ENCODE measurements at regions not wholly inside any gene's neighbourhood (a gene's known extent, or its start where the extent isn't known, plus 50 kb on each side); places are given as distances from the start of the nearest gene placed in this dataset.

- DNase-seq (ENCODE audit: extremely low read depth in 1 of 11, low read depth in 9 of 11, low spot score in 4 of 11), result no peak
These were observed 74.7 kb downstream of the BUD13 start for GRCh38 chr11:116698080-116698479.

- DNase-seq (ENCODE audit: extremely low read depth in 1 of 11, low read depth in 9 of 11, low spot score in 4 of 11), result no peak
These were observed 75.1 kb downstream of the BUD13 start for GRCh38 chr11:116697639-116698038.

GRCh38 chr11:116697011-116697410, 75.8 kb downstream of the BUD13 start:
- no peak for DNase-seq (ENCODE audit: extremely low read depth in 1 of 11, low read depth in 9 of 11, low spot score in 4 of 11)

GRCh38 chr11:116696381-116696941, 76.3 kb downstream of the BUD13 start:
- DNase-seq (ENCODE audit: extremely low read depth in 1 of 11, low read depth in 9 of 11, low spot score in 4 of 11), result no peak

GRCh38 chr11:116695657-116696254, 77.0 kb downstream of the BUD13 start:
- no peak for DNase-seq (ENCODE audit: extremely low read depth in 1 of 11, low read depth in 9 of 11, low spot score in 4 of 11)

GRCh38 chr11:116694815-116695590, 77.8 kb downstream of the BUD13 start:
- no peak for DNase-seq (ENCODE audit: extremely low read depth in 1 of 11, low read depth in 9 of 11, low spot score in 4 of 11)

GRCh38 chr11:116694349-116694725, 78.5 kb downstream of the BUD13 start:
- no peak for DNase-seq (ENCODE audit: extremely low read depth in 1 of 11, low read depth in 9 of 11, low spot score in 4 of 11)

- DNase-seq (ENCODE audit: extremely low read depth in 1 of 11, low read depth in 9 of 11, low spot score in 4 of 11), result no peak
These were observed 79.0 kb downstream of the BUD13 start for GRCh38 chr11:116693593-116694348.

- no peak for DNase-seq (ENCODE audit: extremely low read depth in 1 of 11, low read depth in 9 of 11, low spot score in 4 of 11)
These were observed 79.7 kb downstream of the BUD13 start for GRCh38 chr11:116693102-116693570.

GRCh38 chr11:116692318-116693101, 80.3 kb downstream of the BUD13 start:
- no peak for DNase-seq (ENCODE audit: extremely low read depth in 1 of 11, low read depth in 9 of 11, low spot score in 4 of 11)

- DNase-seq (ENCODE audit: extremely low read depth in 1 of 11, low read depth in 9 of 11, low spot score in 4 of 11), result peak in 1 of 11 donors; percentile 24
These were observed 81.0 kb downstream of the BUD13 start for GRCh38 chr11:116691771-116692177.

- DNase-seq (ENCODE audit: extremely low read depth in 1 of 11, low read depth in 9 of 11, low spot score in 4 of 11), result no peak
These were observed 82.2 kb downstream of the BUD13 start for GRCh38 chr11:116690611-116691010.

- DNase-seq (ENCODE audit: extremely low read depth in 1 of 11, low read depth in 9 of 11, low spot score in 4 of 11), result no peak
These were observed 83.2 kb downstream of the BUD13 start for GRCh38 chr11:116689413-116690127.

GRCh38 chr11:116688202-116688540, 84.6 kb downstream of the BUD13 start:
- no peak for DNase-seq (ENCODE audit: extremely low read depth in 1 of 11, low read depth in 9 of 11, low spot score in 4 of 11)

- no peak for DNase-seq (ENCODE audit: extremely low read depth in 1 of 11, low read depth in 9 of 11, low spot score in 4 of 11)
These were observed 85.2 kb downstream of the BUD13 start for GRCh38 chr11:116687458-116688201.

- DNase-seq (ENCODE audit: extremely low read depth in 1 of 11, low read depth in 9 of 11, low spot score in 4 of 11), result no peak
These were observed 85.9 kb downstream of the BUD13 start for GRCh38 chr11:116686866-116687265.

- no peak for DNase-seq (ENCODE audit: extremely low read depth in 1 of 11, low read depth in 9 of 11, low spot score in 4 of 11)
These were observed 88.8 kb downstream of the BUD13 start for GRCh38 chr11:116683982-116684381.

All from renal cortex interstitium (tissue), 11 donors.